HCT116 (cell line): ENCODE measurements at regions not wholly inside any gene's neighbourhood (a gene's known extent, or its start where the extent isn't known, plus 50 kb on each side); places are given as distances from the start of the nearest gene placed in this dataset.

Experiments
- ATAC-seq: fragments of 200-7000 bp; cut with Tn5 transposase; 2 replicates; pipeline ENCODE4 v1.9.1; 2020; ENCODE audit warnings: mild to moderate bottlenecking, moderate library complexity
- BruUV-seq: library from RNA; stranded (reverse); fragments of 400-500 nt; replicated peaks from 2 replicates; lab custom pipeline; 2021; lab: Mats Ljungman, UMichigan
- CTCF ChIA-PET: fragments of 300-600 bp; sonication (Branson Sonifier 250); formaldehyde crosslinking; loops from one replicate; lab custom pipeline; 2021; ENCODE audit warnings: antibody characterized with exemption; lab: Charles Lee
- POLR2A ChIA-PET: fragments of 300-600, 350-600 bp; sonication (Branson Sonifier 250); formaldehyde crosslinking; loops from one replicate; lab custom pipeline; 2021; ENCODE audit warnings: antibody characterized with exemption; lab: Charles Lee
- RAD21 ChIA-PET, 2 experiments: fragments of 300-600 bp; sonication (Branson Sonifier 250); formaldehyde crosslinking; loops; one replicate each; lab custom pipeline; 2023; ENCODE audit warnings: low total read pairs in 2 of 2; ENCODE audit not compliant: uncharacterized antibody in 2 of 2, unreplicated experiment in 2 of 2, low non-redundant PET in 1 of 2; lab: Charles Lee
- DNase-seq: peaks from one replicate; pipeline ENCODE4 v3.0.0-alpha.2; 2010; ENCODE audit warnings: low read depth, low spot score
- H2AFZ ChIP-seq: fragments of 200-600 bp; shearing (Covaris generic), sonication (generic); 2 replicates; pipeline ENCODE4 v1.6.1; 2017; ENCODE audit warnings: low read depth, mixed run types, mixed read lengths, antibody characterized with exemption, low read length; ENCODE audit not compliant: poor library complexity, severe bottlenecking
- H3K27ac ChIP-seq: 2 replicates; pipeline ENCODE4 v1.5.1; 2012; ENCODE audit warnings: low read depth, low read length
- H3K27me3 ChIP-seq: fragments of 200-600 bp; sonication (generic); 2 replicates; pipeline ENCODE4 v1.6.1; 2016; ENCODE audit warnings: mixed run types, low read length, mixed read lengths; ENCODE audit not compliant: insufficient read depth
- H3K36me3 ChIP-seq, 2 experiments: fragments of 200-500 bp in 1 of 2; fragments of 200-600 bp in 1 of 2; sonication (Bioruptor generic) in 1 of 2; sonication (generic) in 1 of 2; 2 replicates each; pipeline versions ENCODE4 v1.5.1 to v1.6.1; 2014 to 2016; ENCODE audit warnings: low read length in 2 of 2, inconsistent platforms in 1 of 2, mixed read lengths in 1 of 2, mixed run types in 1 of 2; ENCODE audit not compliant: insufficient read depth in 2 of 2, control insufficient read depth in 1 of 2
- H3K4me1 ChIP-seq, 2 experiments: fragments of 200-600 bp in 1 of 2; sonication (generic) in 1 of 2; 2 replicates each; pipeline versions ENCODE4 v1.5.1 to v1.6.1; 2012 to 2017; ENCODE audit warnings: low read length in 2 of 2, inconsistent platforms in 1 of 2, mild to moderate bottlenecking in 1 of 2, mixed read lengths in 1 of 2, mixed run types in 1 of 2, moderate library complexity in 1 of 2; ENCODE audit not compliant: insufficient read depth in 2 of 2, control insufficient read depth in 1 of 2
- H3K4me2 ChIP-seq: fragments of 200-600 bp; sonication (generic); 2 replicates; pipeline ENCODE4 v1.6.1; 2017; ENCODE audit warnings: mixed run types, low read length, mixed read lengths
- H3K4me3 ChIP-seq, 2 experiments: fragments of 200-600 bp in 1 of 2; sonication (generic) in 1 of 2; replicated peaks in 1 of 2; 2 replicates each; pipeline ENCODE4 v1.5.1; 2011 to 2016; ENCODE audit warnings: low read length in 2 of 2, control low read depth in 1 of 2, low read depth in 1 of 2, mild to moderate bottlenecking in 1 of 2, mixed read lengths in 1 of 2, mixed run types in 1 of 2
- H3K79me2 ChIP-seq: fragments of 200-600 bp; sonication (generic); 2 replicates; pipeline ENCODE4 v1.6.1; 2017; ENCODE audit warnings: mild to moderate bottlenecking, mixed run types, low read length, moderate library complexity, mixed read lengths; ENCODE audit not compliant: insufficient read depth
- H3K9ac ChIP-seq: fragments of 200-600 bp; sonication (generic); 2 replicates; pipeline ENCODE4 v1.6.1; 2016; ENCODE audit warnings: low read length, mixed read lengths
- H3K9me2 ChIP-seq: fragments of 200-600 bp; sonication (generic), shearing (Covaris generic); 2 replicates; pipeline ENCODE4 v1.6.1; 2017; ENCODE audit warnings: mixed run types, mild to moderate bottlenecking, moderate library complexity; ENCODE audit not compliant: insufficient read depth
- H3K9me3 ChIP-seq, 2 experiments: fragments of 200-500 bp in 1 of 2; fragments of 200-600 bp in 1 of 2; sonication (Bioruptor generic) in 1 of 2; sonication (generic) in 1 of 2; 2 replicates each; pipeline ENCODE4 v1.6.1; 2014 to 2017; ENCODE audit warnings: low read length in 2 of 2, mixed read lengths in 2 of 2, inconsistent platforms in 1 of 2, low read depth in 1 of 2, mild to moderate bottlenecking in 1 of 2, mixed run types in 1 of 2, moderate library complexity in 1 of 2; ENCODE audit not compliant: control insufficient read depth in 1 of 2, insufficient read depth in 1 of 2
- H4K20me1 ChIP-seq: fragments of 200-600 bp; sonication (generic), shearing (Covaris generic); 2 replicates; pipeline ENCODE4 v1.6.1; 2017; ENCODE audit warnings: mixed run types, mild to moderate bottlenecking, moderate library complexity; ENCODE audit not compliant: insufficient read depth
- ATF3 ChIP-seq: IDR thresholded peaks from 2 replicates; pipeline ENCODE4 v1.6.1; 2012
- EZH2 ChIP-seq: fragments of 200-600 bp; sonication (generic); IDR thresholded peaks from 2 replicates; pipeline ENCODE4 v1.6.1; 2017; ENCODE audit warnings: antibody characterized with exemption, mixed run types
- FOSL1 ChIP-seq: IDR thresholded peaks from 2 replicates; pipeline ENCODE4 v1.6.1; 2012; ENCODE audit warnings: low read depth
- JUND ChIP-seq: IDR thresholded peaks from 2 replicates; pipeline ENCODE4 v1.6.1; 2012
- MAX ChIP-seq: IDR thresholded peaks from 2 replicates; pipeline ENCODE4 v1.6.1; 2012
- POLR2A ChIP-seq: IDR thresholded peaks from 2 replicates; pipeline ENCODE4 v1.7.0; 2011; ENCODE audit warnings: borderline replicate concordance; ENCODE audit not compliant: insufficient read depth, insufficient read length; ENCODE audit errors: extremely low read depth
- POLR2AphosphoS5 ChIP-seq: IDR thresholded peaks from 2 replicates; pipeline ENCODE4 v1.6.1; 2011; ENCODE audit warnings: mild to moderate bottlenecking, low read depth, low read length, moderate library complexity
- RAD21 ChIP-seq: IDR thresholded peaks from 2 replicates; pipeline ENCODE4 v1.6.1; 2012; ENCODE audit warnings: low read depth, mild to moderate bottlenecking
- SIN3A ChIP-seq: IDR thresholded peaks from 2 replicates; pipeline ENCODE4 v1.6.1; 2012; ENCODE audit warnings: low read depth
- ZBTB33 ChIP-seq: IDR thresholded peaks from 2 replicates; pipeline ENCODE4 v1.6.1; 2011; ENCODE audit warnings: mild to moderate bottlenecking, low read length, moderate library complexity; ENCODE audit not compliant: insufficient replicate concordance; ENCODE audit errors: extremely low read depth
- ZFX ChIP-seq: fragments of 450-650 bp; IDR thresholded peaks from 2 replicates; pipeline ENCODE4 v1.6.1; 2017
- ZNF274 ChIP-seq: fragments of 200-500 bp; sonication (Bioruptor generic); IDR thresholded peaks from 2 replicates; pipeline ENCODE4 v1.6.1; 2014; ENCODE audit warnings: mild to moderate bottlenecking, low read depth, low read length, inconsistent platforms
- intact Hi-C: fragments of 100-400 bp; cut with micrococcal nuclease; formaldehyde crosslinking; loops from 2 replicates; pipeline ENCODE4 v1.10.0; 2022

GRCh38 chr15:85897207-85897894, 102.6 kb upstream of the KLHL25 start:
- ATAC-seq, result 0 out of 2 replicates have a peak, but pooled peaks have one; percentile 17
- RAD21 ChIA-PET, result no interaction called here

GRCh38 chr15:85897895-85898717, 103.4 kb upstream of the KLHL25 start:
- RAD21 ChIA-PET, result no interaction called here
- peak; percentile 34; the same call in 1 of the 2 replicates for ATAC-seq
- H3K9ac ChIP-seq, result no peak overlapping the region
- CTCF ChIA-PET, result no interaction called here
- TF ChIP-seq ZFX (no peak), JUND (no peak), ATF3 (no peak), ZBTB33 (no peak), SIN3A (no peak), EZH2 (no peak), RAD21 (no peak), ZNF274 (no peak), POLR2AphosphoS5 (no peak)
- H3K9me3 ChIP-seq, result no peaks in the 10 kb centered on the region
- H3K4me2 ChIP-seq, result no peak overlapping the region
- no peaks in the 10 kb centered on the region for H3K4me1 ChIP-seq
- H3K4me3 ChIP-seq, result no peak overlapping the region
- DNase-seq, result no peak
- H3K27ac ChIP-seq, result no peak overlapping the region
- intact Hi-C loops, result no loop called here
- peaks cover 16% of the 10 kb centered on the region for H3K27me3 ChIP-seq
- H3K79me2 ChIP-seq, result no peaks in the 10 kb centered on the region
- no peaks in the 10 kb centered on the region for H3K36me3 ChIP-seq
- no TSS peak for BruUV-seq
- POLR2A ChIA-PET, result no interaction called here
- no peaks in the 10 kb centered on the region for H3K9me2 ChIP-seq
- H2AFZ ChIP-seq, result no peak overlapping the region
- H4K20me1 ChIP-seq, result no peaks in the 10 kb centered on the region

More at GRCh38 chr15:85897207-85897894, 102.6 kb upstream of the KLHL25 start:
- Histone ChIP-seq H3K9me3 (no peaks in the 10 kb centered on the region), H2AFZ (no peak overlapping the region), H3K36me3 (no peaks in the 10 kb centered on the region), H3K4me2 (no peak overlapping the region), H3K79me2 (no peaks in the 10 kb centered on the region), H3K4me3 (no peak overlapping the region)
- POLR2A ChIA-PET, result no interaction called here
- intact Hi-C loops, result no loop called here
- no TSS peak for BruUV-seq
- CTCF ChIA-PET, result no interaction called here
- TF ChIP-seq RAD21 (no peak), POLR2AphosphoS5 (no peak), MAX (no peak), ZNF274 (no peak), POLR2A (no peak), FOSL1 (no peak), SIN3A (no peak)
- TF ChIP-seq, all 23 proteins: peak for 0
- H3K27me3 ChIP-seq, result peaks cover 19% of the 10 kb centered on the region
- H3K4me1 ChIP-seq, result no peaks in the 10 kb centered on the region
- no peaks in the 10 kb centered on the region for H3K9me2 ChIP-seq
- DNase-seq, result no peak
- no peak overlapping the region for H3K27ac ChIP-seq
- H4K20me1 ChIP-seq, result no peaks in the 10 kb centered on the region
- H3K9ac ChIP-seq, result no peak overlapping the region
